PC-9 (cell line): ENCODE measurements at regions not wholly inside any gene's neighbourhood (a gene's known extent, or its start where the extent isn't known, plus 50 kb on each side); places are given as distances from the start of the nearest gene placed in this dataset.

Experiments
- CTCF ChIP-seq: fragments of 200-600 bp; sonication (generic); conservative IDR thresholded peaks from 2 replicates; pipeline ENCODE4 v1.6.1; 2017; ENCODE audit warnings: mixed run types, antibody characterized with exemption, mild to moderate bottlenecking, moderate library complexity
- EZH2 ChIP-seq: fragments of 200-600 bp; sonication (generic); IDR thresholded peaks from 2 replicates; pipeline ENCODE4 v1.8.0; 2017; ENCODE audit warnings: antibody characterized with exemption, low read depth

GRCh38 chr7:57342954-57343353 lies 107.0 kb upstream of the ZNF716 start:
- no peak for TF ChIP-seq CTCF
- no peak for TF ChIP-seq EZH2
